Renal cortex interstitium (tissue), 11 donors: ENCODE measurements at regions not wholly inside any gene's neighbourhood (a gene's known extent, or its start where the extent isn't known, plus 50 kb on each side); places are given as distances from the start of the nearest gene placed in this dataset.
"Not testable (repeated sequence)": the region's sequence is repeated elsewhere in the genome, so short reads cannot be mapped to it uniquely, and the experiment has no call there.

Experiments
- DNase-seq, 11 donors: peaks; one replicate each; pipeline ENCODE4 v3.0.0-alpha.2; 2013; ENCODE audit warnings: low read depth in 9 of 11, low spot score in 4 of 11; ENCODE audit errors: extremely low read depth in 1 of 11

- no peak for DNase-seq
Measured at GRCh38 chr1:106278716-106279115, 777.8 kb upstream of the PRMT6 start.

DNA sequence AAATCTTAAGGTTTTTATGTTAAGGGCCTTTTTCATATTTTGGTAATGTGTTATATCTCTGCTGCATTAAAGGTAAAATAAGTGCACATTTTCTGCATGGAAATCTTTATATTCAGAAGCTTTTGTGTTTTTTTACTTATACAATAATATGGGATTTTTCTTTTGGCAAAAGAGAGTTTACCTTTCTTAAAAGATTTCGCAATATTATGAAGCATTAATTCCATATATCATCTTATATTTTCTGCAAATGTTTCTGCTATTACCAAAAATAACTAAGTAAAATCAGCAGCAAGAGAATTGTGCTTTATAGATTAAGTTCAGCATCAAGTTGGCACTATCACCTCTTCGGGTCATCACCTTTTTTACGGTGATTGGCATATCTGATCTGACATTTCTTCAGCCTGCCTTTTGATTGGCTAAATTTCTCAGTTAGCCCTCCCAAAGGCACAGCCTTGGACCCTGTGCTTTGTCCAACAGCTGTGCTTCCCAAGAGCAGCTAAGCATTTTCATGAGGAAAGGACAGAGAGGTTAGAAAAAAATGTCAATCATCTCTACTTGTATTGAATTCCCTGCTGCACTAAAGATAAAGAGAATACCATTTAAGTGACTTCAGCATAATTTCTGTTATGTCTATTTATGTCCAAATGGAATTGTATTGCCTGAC is 767.1 kb upstream of the PRMT6 start:
- DNase-seq = no peak

DNA sequence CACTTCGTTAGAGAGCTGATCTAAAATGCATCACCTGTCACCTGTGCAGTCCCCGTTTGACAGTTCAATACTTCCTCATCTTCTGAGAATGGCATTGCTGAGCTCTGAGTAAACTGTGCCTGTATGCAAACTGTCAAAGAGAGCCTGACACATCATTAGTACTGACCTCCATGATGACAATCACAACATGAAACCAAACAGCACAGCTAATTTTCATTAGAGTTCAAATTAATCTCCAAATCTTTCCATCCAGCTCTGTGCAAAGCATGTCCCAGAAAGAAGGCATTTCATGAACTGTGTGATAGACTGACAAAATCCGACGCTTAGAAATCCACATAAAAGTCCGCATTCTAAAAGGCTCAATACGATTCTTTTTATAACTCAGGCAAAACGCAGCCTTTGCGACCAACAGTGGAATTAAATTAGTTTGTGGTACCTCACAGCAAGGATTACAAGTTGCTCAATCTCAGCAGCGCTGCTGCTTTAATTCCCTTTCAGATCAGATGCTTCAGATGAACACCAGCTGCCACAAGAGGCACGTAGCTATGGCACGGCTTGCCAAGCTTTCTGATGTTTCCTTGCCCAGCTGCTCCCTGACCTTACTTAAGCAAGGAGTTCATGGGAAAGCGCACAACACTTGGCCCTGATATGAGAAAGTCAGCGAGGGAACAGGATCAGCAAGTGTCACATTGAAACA is 765.5 kb upstream of the PRMT6 start:
- no peak for DNase-seq

DNA sequence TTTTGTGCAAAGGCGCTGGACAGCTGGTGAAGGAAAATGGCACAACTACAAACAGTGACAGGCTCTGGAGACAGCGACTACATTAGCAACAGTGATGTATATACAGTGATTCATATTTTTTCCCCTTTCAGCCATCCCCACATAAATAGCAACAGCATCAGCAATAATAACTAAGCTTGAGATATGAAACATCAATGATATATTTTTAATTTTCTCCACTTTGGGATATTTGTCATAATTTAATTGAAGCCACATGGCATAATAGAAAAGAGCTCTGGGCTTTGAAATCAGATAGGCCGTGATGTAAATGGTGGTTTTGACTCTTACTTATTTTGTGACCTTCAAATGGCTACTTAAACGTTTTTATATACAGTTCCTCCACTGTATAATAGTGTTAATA is 764.3 kb upstream of the PRMT6 start:
- no peak for DNase-seq

GRCh38 chr1:106296431-106296830 is 760.0 kb upstream of the PRMT6 start:
- no peak for DNase-seq

DNA sequence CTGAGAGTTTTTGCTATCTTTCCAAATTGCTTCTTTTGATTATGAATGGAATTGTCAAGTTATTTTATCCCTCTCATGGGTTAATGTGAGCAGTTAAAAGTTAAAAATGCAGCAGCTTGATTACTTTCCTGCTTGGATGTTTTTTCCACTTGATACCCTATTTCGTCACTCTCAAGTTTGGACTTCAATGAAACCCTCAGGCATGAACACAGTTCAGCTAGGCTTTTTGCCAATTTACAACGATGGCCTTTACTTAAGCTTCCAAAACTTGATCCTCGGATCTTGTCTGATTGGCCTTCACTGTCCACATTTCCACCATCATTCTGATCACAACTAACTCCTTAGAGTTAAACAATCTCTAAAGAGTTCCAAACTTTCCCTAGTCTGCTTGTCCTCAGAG is 752.4 kb upstream of the PRMT6 start:
- no peak for DNase-seq

- DNase-seq = no peak
Measured at GRCh38 chr1:106319612-106320011, 736.9 kb upstream of the PRMT6 start.

GRCh38 chr1:106325600-106325999 is 730.9 kb upstream of the PRMT6 start:
- DNase-seq = no peak

DNA sequence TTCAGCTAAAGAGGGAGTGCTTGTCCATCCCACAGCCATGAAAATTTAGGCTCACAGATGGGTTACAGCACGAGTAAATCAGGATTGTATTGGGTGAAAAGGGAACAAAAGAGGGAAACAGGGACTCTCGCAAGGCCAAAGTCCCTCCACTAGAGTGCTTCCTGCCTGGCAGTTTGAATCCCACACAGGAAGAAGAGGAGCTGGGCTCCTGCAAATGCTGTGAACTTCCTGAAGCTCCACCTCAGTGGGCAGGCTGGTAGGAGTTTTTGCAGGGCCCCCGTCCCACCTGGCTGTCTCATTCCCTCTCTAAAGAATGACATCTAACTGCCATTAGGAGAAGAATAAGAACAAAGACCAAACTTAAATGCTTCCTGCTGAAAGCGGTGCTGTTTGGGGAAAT is 712.0 kb upstream of the PRMT6 start:
- DNase-seq = no peak

GRCh38 chr1:106360252-106360651 is 696.2 kb upstream of the PRMT6 start:
- no peak for DNase-seq

GRCh38 chr1:106366627-106367319 is 689.7 kb upstream of the PRMT6 start:
- DNase-seq = no peak

DNA sequence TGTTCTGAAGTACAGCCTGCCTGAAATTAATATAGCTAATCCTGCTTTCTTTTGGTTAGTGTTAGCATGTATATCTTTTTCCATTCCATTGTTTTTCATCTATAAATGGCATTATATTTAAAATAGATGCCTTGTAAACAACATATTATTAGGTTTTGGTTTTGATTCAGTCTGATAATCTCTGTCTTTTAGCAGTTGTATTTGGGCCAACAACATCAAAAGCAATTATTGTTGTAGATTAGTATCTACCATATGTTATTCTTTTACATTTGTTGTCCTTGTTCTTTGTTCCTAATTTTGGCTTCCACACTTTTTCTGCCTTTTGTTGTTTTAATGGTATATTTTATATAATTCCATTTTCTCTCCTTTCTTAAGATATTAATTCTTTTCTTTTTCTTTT is 678.2 kb upstream of the PRMT6 start:
- no peak for DNase-seq

- no peak for DNase-seq
Measured at GRCh38 chr1:106380772-106381171, 675.7 kb upstream of the PRMT6 start.

DNA sequence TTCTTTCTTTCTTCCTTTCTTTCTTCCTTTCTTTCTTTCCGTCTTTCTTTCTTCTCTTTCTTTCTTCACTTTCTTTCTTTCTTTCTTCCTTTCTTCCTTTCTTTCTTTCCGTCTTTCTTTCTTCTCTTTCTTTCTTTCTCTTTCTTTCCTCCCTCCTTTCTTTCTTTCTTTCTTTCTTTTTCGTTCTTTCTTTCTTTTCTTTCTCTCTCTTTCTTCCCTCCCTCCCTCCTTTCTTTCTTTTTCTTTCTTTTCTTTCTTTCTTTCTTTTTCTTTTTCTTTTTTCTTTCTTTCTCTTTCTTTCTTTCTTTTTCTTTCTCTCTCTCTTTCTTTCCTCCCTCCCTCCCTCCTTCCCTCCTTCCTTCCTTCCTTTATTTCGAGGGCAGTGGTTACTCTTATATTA is 667.3 kb upstream of the PRMT6 start:
- not testable (repeated sequence) for DNase-seq

DNA sequence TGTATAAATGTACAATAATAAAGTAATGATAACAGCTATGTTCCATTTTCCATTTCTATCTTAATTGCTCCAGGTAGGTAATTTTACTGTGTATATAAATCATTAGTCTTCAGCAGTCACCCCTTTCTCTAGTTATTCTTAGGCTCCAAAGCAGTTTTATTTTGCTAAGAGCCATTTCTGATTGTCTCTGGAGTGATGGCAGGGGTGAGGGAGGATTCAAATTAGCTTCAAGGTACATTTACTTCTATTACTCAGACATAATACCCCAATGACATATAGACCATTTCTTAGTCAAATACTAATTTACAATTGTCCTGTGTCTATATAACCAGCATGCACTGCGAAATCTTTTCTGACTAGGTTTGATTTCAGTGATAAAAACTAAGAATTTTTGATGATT is 663.4 kb upstream of the PRMT6 start:
- DNase-seq = no peak

DNA sequence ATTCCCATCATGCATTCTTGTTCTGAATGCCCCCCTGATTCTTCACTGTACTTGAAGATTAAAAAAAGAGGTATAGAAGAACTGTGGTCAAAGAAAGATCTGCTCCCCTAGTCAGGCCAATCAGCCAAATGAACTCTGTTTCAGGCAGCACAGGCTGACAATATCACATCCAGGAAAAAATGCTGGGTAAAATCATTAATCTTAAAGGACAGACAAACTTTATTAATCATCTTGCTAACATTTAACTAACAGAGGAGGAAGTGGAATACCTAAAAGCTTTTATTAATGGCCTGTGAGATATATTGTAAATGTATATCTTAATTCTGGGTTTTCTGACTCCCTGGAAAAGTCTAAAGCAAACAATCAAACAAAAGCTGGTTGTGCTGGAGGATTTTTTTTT is 660.5 kb upstream of the PRMT6 start:
- no peak for DNase-seq

GRCh38 chr1:106398391-106398790 is 658.1 kb upstream of the PRMT6 start:
- no peak for DNase-seq

DNA sequence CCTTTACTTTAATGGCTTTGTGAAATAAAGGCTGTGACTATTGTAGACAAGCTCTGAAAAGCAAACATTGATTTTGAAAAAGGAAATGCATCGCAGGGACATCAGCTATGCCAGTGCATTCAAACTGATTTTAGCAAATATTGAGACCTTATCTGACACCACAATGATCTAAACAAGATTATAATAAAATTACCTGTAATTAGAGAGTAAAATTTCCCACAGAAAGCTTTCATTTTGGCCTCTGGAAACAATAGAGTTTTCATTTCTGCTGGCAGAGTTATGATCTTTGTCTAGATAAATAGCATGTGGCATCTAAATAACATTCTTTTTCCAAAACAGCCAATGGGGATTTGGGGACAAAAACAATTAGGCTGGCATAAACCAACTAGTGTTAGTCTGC is 650.4 kb upstream of the PRMT6 start:
- no peak for DNase-seq

DNA sequence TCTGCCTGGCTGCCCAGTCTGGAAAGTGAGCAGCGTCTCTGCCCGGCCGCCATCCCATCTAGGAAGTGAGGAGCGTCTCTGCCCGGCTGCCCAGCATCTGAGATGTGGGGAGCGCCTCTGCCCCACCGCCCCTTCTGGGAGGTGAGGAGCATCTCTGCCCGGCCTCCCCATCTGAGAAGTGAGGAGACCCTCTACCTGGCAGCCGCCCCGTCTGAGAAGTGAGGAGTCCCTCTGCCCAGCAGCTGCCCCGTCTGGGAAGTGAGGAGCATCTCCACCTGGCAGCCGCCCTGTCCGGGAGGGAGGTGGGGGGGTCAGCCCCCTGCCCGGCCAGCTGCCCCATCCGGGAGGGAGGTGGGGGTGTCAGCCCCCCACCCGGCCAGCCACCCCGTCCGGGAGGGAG is 644.2 kb upstream of the PRMT6 start:
- not testable (repeated sequence) for DNase-seq

- no peak for DNase-seq
Measured at GRCh38 chr1:106435269-106435668, 621.2 kb upstream of the PRMT6 start.

DNA sequence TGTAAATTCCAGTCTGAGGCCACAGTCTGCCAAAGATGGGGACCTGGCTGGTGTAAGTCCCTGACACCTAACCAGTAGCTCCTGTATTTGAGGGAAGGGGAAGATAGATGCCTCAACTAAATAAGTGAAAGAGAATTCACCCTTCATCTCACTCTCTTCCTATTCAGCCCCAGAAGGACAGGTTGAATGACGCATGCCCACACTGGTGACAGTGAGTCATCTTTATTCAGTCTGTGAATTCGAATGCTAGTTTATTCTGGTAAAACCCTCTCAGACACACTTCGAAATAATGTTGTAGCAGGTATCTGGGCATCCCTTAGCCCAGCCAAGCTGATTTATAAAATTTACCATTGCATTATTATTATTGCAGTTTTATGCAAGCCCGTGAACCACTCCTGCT is 617.0 kb upstream of the PRMT6 start:
- DNase-seq = no peak
